ENCODE measurements at regions not wholly inside any gene's neighbourhood (a gene's known extent, or its start where the extent isn't known, plus 50 kb on each side); places are given as distances from the start of the nearest gene placed in this dataset.

DNA sequence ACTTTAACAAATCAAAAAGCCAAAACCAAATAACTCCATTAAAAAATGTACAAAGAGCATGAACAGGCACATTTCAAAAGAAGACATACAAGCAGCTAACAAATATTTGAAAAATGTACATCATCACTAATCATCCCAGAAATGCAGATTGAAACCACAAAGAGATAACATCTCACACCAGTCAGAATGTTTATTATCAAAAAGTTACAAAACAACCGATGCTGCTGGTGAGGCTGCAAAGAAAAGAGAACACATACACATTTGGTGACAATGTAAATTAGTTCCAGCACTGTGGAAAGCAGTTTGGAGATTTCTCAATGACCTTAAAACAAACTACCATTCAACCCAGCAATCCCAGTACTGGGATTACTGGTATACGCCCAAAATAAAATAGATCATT, 756.0 kb upstream of the PCDH20 start:
- peaks cover 15% of the 10 kb centered on the region; the same call in 2 of the 3 replicates for H3K4me1 Mint-ChIP-seq
- no peaks in the 10 kb centered on the region for H3K9me3 Mint-ChIP-seq
- H2AFZ ChIP-seq: no peak overlapping the region
- no peaks in the 10 kb centered on the region for H3K36me3 ChIP-seq (ENCODE audit: insufficient read depth)
- H3K4me2 ChIP-seq: no peak overlapping the region
- H3K36me3 Mint-ChIP-seq (ENCODE audit: low read depth): no peaks in the 10 kb centered on the region
- no peaks in the 10 kb centered on the region for H3K27me3 ChIP-seq (ENCODE audit: insufficient read depth)
- no peaks in the 10 kb centered on the region for H3K9me2 ChIP-seq (ENCODE audit: insufficient read depth)
- H3K27me3 Mint-ChIP-seq (ENCODE audit: insufficient read depth, low read depth, poor library complexity): no peaks in the 10 kb centered on the region
- no peak for ATAC-seq
- H3F3A ChIP-seq (replicated peaks; ENCODE audit: low read depth): no peaks in the 10 kb centered on the region
- no peak for DNase-seq (ENCODE audit: low spot score)
- H3K4me1 ChIP-seq (ENCODE audit: insufficient read depth): no peaks in the 10 kb centered on the region
- no peaks in the 10 kb centered on the region for H3K79me2 ChIP-seq (replicated peaks; ENCODE audit: insufficient read depth)
- H3K4me3 ChIP-seq: no peak overlapping the region
- no peak overlapping the region for H3K27ac Mint-ChIP-seq
- no peaks in the 10 kb centered on the region for H4K20me1 ChIP-seq (replicated peaks; ENCODE audit: insufficient read depth)
- TF ChIP-seq, protein P1, sequence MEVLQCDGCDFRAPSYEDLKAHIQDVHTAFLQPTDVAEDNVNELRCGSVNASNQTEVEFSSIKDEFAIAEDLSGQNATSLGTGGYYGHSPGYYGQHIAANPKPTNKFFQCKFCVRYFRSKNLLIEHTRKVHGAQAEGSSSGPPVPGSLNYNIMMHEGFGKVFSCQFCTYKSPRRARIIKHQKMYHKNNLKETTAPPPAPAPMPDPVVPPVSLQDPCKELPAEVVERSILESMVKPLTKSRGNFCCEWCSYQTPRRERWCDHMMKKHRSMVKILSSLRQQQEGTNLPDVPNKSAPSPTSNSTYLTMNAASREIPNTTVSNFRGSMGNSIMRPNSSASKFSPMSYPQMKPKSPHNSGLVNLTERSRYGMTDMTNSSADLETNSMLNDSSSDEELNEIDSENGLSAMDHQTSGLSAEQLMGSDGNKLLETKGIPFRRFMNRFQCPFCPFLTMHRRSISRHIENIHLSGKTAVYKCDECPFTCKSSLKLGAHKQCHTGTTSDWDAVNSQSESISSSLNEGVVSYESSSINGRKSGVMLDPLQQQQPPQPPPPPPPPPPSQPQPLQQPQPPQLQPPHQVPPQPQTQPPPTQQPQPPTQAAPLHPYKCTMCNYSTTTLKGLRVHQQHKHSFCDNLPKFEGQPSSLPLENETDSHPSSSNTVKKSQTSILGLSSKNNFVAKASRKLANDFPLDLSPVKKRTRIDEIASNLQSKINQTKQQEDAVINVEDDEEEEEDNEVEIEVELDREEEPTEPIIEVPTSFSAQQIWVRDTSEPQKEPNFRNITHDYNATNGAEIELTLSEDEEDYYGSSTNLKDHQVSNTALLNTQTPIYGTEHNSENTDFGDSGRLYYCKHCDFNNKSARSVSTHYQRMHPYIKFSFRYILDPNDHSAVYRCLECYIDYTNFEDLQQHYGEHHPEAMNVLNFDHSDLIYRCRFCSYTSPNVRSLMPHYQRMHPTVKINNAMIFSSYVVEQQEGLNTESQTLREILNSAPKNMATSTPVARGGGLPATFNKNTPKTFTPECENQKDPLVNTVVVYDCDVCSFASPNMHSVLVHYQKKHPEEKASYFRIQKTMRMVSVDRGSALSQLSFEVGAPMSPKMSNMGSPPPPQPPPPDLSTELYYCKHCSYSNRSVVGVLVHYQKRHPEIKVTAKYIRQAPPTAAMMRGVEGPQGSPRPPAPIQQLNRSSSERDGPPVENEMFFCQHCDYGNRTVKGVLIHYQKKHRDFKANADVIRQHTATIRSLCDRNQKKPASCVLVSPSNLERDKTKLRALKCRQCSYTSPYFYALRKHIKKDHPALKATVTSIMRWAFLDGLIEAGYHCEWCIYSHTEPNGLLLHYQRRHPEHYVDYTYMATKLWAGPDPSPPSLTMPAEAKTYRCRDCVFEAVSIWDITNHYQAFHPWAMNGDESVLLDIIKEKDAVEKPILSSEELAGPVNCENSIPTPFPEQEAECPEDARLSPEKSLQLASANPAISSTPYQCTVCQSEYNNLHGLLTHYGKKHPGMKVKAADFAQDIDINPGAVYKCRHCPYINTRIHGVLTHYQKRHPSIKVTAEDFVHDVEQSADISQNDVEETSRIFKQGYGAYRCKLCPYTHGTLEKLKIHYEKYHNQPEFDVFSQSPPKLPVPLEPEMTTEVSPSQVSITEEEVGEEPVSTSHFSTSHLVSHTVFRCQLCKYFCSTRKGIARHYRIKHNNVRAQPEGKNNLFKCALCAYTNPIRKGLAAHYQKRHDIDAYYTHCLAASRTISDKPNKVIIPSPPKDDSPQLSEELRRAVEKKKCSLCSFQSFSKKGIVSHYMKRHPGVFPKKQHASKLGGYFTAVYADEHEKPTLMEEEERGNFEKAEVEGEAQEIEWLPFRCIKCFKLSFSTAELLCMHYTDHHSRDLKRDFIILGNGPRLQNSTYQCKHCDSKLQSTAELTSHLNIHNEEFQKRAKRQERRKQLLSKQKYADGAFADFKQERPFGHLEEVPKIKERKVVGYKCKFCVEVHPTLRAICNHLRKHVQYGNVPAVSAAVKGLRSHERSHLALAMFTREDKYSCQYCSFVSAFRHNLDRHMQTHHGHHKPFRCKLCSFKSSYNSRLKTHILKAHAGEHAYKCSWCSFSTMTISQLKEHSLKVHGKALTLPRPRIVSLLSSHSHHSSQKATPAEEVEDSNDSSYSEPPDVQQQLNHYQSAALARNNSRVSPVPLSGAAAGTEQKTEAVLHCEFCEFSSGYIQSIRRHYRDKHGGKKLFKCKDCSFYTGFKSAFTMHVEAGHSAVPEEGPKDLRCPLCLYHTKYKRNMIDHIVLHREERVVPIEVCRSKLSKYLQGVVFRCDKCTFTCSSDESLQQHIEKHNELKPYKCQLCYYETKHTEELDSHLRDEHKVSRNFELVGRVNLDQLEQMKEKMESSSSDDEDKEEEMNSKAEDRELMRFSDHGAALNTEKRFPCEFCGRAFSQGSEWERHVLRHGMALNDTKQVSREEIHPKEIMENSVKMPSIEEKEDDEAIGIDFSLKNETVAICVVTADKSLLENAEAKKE (CRISPR knock-in tag; IDR thresholded peaks at IDR 0.05): no peak
- TF ChIP-seq, protein P2, sequence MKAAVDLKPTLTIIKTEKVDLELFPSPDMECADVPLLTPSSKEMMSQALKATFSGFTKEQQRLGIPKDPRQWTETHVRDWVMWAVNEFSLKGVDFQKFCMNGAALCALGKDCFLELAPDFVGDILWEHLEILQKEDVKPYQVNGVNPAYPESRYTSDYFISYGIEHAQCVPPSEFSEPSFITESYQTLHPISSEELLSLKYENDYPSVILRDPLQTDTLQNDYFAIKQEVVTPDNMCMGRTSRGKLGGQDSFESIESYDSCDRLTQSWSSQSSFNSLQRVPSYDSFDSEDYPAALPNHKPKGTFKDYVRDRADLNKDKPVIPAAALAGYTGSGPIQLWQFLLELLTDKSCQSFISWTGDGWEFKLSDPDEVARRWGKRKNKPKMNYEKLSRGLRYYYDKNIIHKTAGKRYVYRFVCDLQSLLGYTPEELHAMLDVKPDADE (IDR thresholded peaks at IDR 0.05): no peak
- TF ChIP-seq ZNF331 (CRISPR knock-in tag; IDR thresholded peaks at IDR 0.05; ENCODE audit: low read depth): no peak
- TF ChIP-seq, protein P3, sequence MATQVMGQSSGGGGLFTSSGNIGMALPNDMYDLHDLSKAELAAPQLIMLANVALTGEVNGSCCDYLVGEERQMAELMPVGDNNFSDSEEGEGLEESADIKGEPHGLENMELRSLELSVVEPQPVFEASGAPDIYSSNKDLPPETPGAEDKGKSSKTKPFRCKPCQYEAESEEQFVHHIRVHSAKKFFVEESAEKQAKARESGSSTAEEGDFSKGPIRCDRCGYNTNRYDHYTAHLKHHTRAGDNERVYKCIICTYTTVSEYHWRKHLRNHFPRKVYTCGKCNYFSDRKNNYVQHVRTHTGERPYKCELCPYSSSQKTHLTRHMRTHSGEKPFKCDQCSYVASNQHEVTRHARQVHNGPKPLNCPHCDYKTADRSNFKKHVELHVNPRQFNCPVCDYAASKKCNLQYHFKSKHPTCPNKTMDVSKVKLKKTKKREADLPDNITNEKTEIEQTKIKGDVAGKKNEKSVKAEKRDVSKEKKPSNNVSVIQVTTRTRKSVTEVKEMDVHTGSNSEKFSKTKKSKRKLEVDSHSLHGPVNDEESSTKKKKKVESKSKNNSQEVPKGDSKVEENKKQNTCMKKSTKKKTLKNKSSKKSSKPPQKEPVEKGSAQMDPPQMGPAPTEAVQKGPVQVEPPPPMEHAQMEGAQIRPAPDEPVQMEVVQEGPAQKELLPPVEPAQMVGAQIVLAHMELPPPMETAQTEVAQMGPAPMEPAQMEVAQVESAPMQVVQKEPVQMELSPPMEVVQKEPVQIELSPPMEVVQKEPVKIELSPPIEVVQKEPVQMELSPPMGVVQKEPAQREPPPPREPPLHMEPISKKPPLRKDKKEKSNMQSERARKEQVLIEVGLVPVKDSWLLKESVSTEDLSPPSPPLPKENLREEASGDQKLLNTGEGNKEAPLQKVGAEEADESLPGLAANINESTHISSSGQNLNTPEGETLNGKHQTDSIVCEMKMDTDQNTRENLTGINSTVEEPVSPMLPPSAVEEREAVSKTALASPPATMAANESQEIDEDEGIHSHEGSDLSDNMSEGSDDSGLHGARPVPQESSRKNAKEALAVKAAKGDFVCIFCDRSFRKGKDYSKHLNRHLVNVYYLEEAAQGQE (IDR thresholded peaks at IDR 0.05; ENCODE audit: unreplicated experiment): no peak
- no peak for TF ChIP-seq NANOG (IDR thresholded peaks at IDR 0.05; ENCODE audit: borderline replicate concordance)
- no peak for TF ChIP-seq ZNF114 (CRISPR knock-in tag; IDR thresholded peaks at IDR 0.05)
- no peak for TF ChIP-seq STAT1 (IDR thresholded peaks at IDR 0.05; ENCODE audit: unreplicated experiment)
- TF ChIP-seq EZH2phosphoT487 (IDR thresholded peaks at IDR 0.05; ENCODE audit: unreplicated experiment): no peak
- TF ChIP-seq, protein P4, sequence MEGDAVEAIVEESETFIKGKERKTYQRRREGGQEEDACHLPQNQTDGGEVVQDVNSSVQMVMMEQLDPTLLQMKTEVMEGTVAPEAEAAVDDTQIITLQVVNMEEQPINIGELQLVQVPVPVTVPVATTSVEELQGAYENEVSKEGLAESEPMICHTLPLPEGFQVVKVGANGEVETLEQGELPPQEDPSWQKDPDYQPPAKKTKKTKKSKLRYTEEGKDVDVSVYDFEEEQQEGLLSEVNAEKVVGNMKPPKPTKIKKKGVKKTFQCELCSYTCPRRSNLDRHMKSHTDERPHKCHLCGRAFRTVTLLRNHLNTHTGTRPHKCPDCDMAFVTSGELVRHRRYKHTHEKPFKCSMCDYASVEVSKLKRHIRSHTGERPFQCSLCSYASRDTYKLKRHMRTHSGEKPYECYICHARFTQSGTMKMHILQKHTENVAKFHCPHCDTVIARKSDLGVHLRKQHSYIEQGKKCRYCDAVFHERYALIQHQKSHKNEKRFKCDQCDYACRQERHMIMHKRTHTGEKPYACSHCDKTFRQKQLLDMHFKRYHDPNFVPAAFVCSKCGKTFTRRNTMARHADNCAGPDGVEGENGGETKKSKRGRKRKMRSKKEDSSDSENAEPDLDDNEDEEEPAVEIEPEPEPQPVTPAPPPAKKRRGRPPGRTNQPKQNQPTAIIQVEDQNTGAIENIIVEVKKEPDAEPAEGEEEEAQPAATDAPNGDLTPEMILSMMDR (conservative IDR thresholded peaks at IDR 0.05; ENCODE audit: low read depth in 2 of 2): no peak
- no peak overlapping the region for H3K4me3 Mint-ChIP-seq
- H3K27ac ChIP-seq (ENCODE audit: low read depth): no peak overlapping the region

All from GM23338 (cell line).